ENCODE measurements at regions not wholly inside any gene's neighbourhood (a gene's known extent, or its start where the extent isn't known, plus 50 kb on each side); places are given as distances from the start of the nearest gene placed in this dataset.

GRCh38 chr20:51306521-51307358 lies 235.8 kb downstream of the NFATC2 start:
- no peaks in the 10 kb centered on the region for H3K9me1 ChIP-seq (ENCODE audit: insufficient read depth, low read length)
- no peak overlapping the region for H3K56ac ChIP-seq (ENCODE audit: extremely low read depth, insufficient read depth, low read length)
- no peak overlapping the region for H3K4me3 ChIP-seq (ENCODE audit: insufficient read depth, low read depth, low read length)
- H3K79me1 ChIP-seq (ENCODE audit: low read depth in 1 of 2, low read length in 2 of 2), result no peaks in the 10 kb centered on the region
- H3K4me1 ChIP-seq (ENCODE audit: control insufficient read depth, insufficient read depth, low read length), result peaks cover 5% of the 10 kb centered on the region; the same call in 1 of the 2 replicates
- H2BK120ac ChIP-seq (ENCODE audit: low read depth, low read length), result peak overlapping the region; percentile 52; the same call in 1 of the 2 replicates
- H4K8ac ChIP-seq (ENCODE audit: low read depth in 2 of 2, low read length in 2 of 2), result peak overlapping the region in 1 of 2 experiments; percentile 61; a peak in 2 of 4 replicates
- intact Hi-C loops (cut with micrococcal nuclease) (loop anchor here (1.0 to 5.0 kb wide), 6 partner anchors 86 to 514 kb away; no protein-coding TSS in a partner anchor), dilution Hi-C loops (cut with HindIII; ENCODE audit: low sequenced_read_pairs, unreplicated experiment) (no loop called here), in situ Hi-C loops (cut with MboI; ENCODE audit: low sequenced_read_pairs) (loop anchor here (5.0 kb wide), 1 partner anchor 319 kb away; no protein-coding TSS in a partner anchor)
- peak overlapping the region; percentile 39; the same call in 1 of the 3 replicates for H2BK15ac ChIP-seq (ENCODE audit: low read depth, low read length)
- H3K18ac ChIP-seq (ENCODE audit: low read depth, low read length), result no peak overlapping the region
- peak overlapping the region; percentile 49 for H3K4ac ChIP-seq (ENCODE audit: low read depth, low read length)
- H2BK20ac ChIP-seq (ENCODE audit: low read depth, low read length), result peak overlapping the region; percentile 58
- peak; percentile 98 for TF ChIP-seq RAD21 (IDR thresholded peaks at IDR 0.05; ENCODE audit: low read length)
- no peak for TF ChIP-seq FOS (IDR thresholded peaks at IDR 0.05; ENCODE audit: low read depth, low read length)
- TF ChIP-seq SMC3 (IDR thresholded peaks at IDR 0.05; ENCODE audit: low read depth, low read length), result peak; percentile 95
- no peak for TF ChIP-seq CEBPB (IDR thresholded peaks at IDR 0.05; ENCODE audit: low read depth, low read length)
- TF ChIP-seq MAZ (IDR thresholded peaks at IDR 0.05; ENCODE audit: borderline replicate concordance, low read depth, low read length), result peak; percentile 67; the same call in 1 of the 2 replicates
- peak; percentile 94 for TF ChIP-seq CTCF (conservative IDR thresholded peaks at IDR 0.05; ENCODE audit: low read depth, low read length)
- H2BK5ac ChIP-seq (ENCODE audit: low read depth, low read length, poor library complexity, severe bottlenecking), result no peak overlapping the region
- peak overlapping the region; percentile 76; the same call in 1 of the 2 replicates for H2AK5ac ChIP-seq (ENCODE audit: low read depth, low read length)
- 0 out of 2 replicates have a peak overlapping the region, but pooled peaks have one; percentile 20 for H4K91ac ChIP-seq (ENCODE audit: insufficient read depth, low read depth, low read length)
- no peaks in the 10 kb centered on the region for H3K27me3 ChIP-seq (ENCODE audit: control insufficient read depth, insufficient read depth, low read length)
- BruUV-seq (replicated peaks), result no TSS peak
- no peaks in the 10 kb centered on the region for H4K20me1 ChIP-seq (ENCODE audit: insufficient read depth, low read length)
- POLR2A ChIA-PET (ENCODE audit: unreplicated experiment), result no interaction called here
- ATAC-seq (ENCODE audit: low read depth) (peak; percentile 97), DNase-seq (peak; percentile 70)
- no peak overlapping the region for H3K23ac ChIP-seq (ENCODE audit: low read depth, low read length)
- H2AK9ac ChIP-seq (replicated peaks; ENCODE audit: low read depth, low read length, poor library complexity), result peak overlapping the region; percentile 94
- H3K4me2 ChIP-seq (ENCODE audit: low read depth, low read length), result no peak overlapping the region
- H4K5ac ChIP-seq (ENCODE audit: low read depth, low read length), result no peak overlapping the region
- no peak overlapping the region for H3K9ac ChIP-seq (ENCODE audit: low read depth, low read length)
- H2AFZ ChIP-seq (replicated peaks; ENCODE audit: low read length, poor library complexity), result peak overlapping the region; percentile 85
- H3K27ac ChIP-seq (ENCODE audit: insufficient read depth, low read length), result no peak overlapping the region
- H3K14ac ChIP-seq (replicated peaks; ENCODE audit: low read depth, low read length), result 0 out of 2 replicates have a peak overlapping the region, but pooled peaks have one; percentile 66
- H3K9me3 ChIP-seq (ENCODE audit: control insufficient read depth, insufficient read depth, low read length), result no peaks in the 10 kb centered on the region
- CTCF ChIA-PET, result interaction anchor here (0.6 to 5.4 kb wide), 9 partner anchors 20 to 326 kb away, joined by 3 to 50 read pairs (median 5); no protein-coding TSS in a partner anchor
- whole genome bisulfite sequencing, 2 experiments (ENCODE audit: extremely low coverage in 2 of 2, insufficient read length in 1 of 2), result 20% methylated on average over 12 of the region's 29 CpGs; no CpG with 5 or more reads in 1 of the 2 experiments
- H3K36me3 ChIP-seq (ENCODE audit: control insufficient read depth, insufficient read depth, low read length), result no peaks in the 10 kb centered on the region

Measured in IMR-90 (cell line).